ENCODE measurements at regions not wholly inside any gene's neighbourhood (a gene's known extent, or its start where the extent isn't known, plus 50 kb on each side); places are given as distances from the start of the nearest gene placed in this dataset.

DNA sequence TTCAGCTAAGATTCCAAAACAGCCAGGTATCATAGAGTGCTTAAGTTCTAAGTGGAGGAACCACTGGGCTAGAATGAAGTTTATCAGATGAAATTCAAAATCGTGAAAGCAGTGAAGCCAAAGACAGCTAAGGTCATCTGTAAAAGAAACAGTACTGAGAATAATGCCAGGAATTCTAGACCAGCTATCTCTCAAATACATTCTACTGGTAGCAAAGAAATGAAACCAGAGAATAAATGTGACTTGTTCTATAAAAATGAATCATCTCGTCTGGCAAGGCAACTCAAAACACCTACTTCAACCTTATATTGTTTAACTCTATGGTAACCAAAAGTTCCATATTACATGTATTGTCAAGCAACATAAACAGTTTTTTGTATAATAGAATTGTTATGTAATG is 51.3 kb upstream of the RGMB start:
- ATAC-seq (no peak), DNase-seq (no peak)
- intact Hi-C loops (cut with DNase I, micrococcal nuclease): no loop called here

DNA sequence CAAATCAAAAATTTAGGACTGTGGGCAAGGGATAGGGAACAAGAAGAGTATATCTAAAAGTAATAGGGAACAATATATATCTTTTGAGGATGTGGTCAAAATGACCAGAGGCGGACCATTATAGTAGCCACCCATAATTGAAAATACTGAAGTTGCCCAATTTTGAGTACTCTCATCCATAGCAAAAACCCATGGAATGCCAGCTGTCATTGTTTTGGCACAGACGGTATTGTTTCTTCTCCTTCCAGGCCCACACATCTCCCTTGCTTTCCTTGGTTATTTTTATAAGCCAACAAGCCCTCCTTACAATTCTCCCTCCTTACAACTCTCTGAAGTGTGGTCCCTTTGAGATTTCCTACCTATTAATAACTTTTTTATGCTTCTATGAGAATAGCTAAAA is 50.4 kb upstream of the RGMB start:
- intact Hi-C loops (cut with DNase I, micrococcal nuclease): no loop called here
- no peak for DNase-seq
- no peak for ATAC-seq

Data from left colon (tissue), 2 donors.